Endothelial cell of umbilical vein (primary cell): ENCODE measurements at regions not wholly inside any gene's neighbourhood (a gene's known extent, or its start where the extent isn't known, plus 50 kb on each side); places are given as distances from the start of the nearest gene placed in this dataset.

Experiments
- BruUV-seq: library from RNA; stranded (reverse); fragments of 400-500 nt; replicated peaks from 2 replicates; lab custom pipeline; 2021; lab: Mats Ljungman, UMichigan
- CTCF ChIA-PET: fragments of 300-600, 350-600 bp; sonication (Branson Sonifier 250); formaldehyde crosslinking; loops from one replicate; lab custom pipeline; 2021; ENCODE audit warnings: antibody characterized with exemption, inconsistent platforms; lab: Charles Lee
- POLR2A ChIA-PET: fragments of 300-600, 350-600 bp; sonication (Branson Sonifier 250); formaldehyde crosslinking; loops from one replicate; lab custom pipeline; 2021; ENCODE audit warnings: antibody characterized with exemption, inconsistent platforms; lab: Charles Lee
- DNase-seq: peaks from one replicate; pipeline ENCODE4 v3.0.0-alpha.2; 2011; ENCODE audit warnings: low read depth, low spot score
- FAIRE-seq: peaks from 2 replicates; lab custom pipeline; 2011; peaks lifted over from hg19 to GRCh38; lab: Jason Lieb, UNC
- H2AFZ ChIP-seq: 2 replicates; pipeline ENCODE4 v1.6.0; 2012; ENCODE audit warnings: low read depth, low read length, control low read depth, inconsistent platforms
- H3K27ac ChIP-seq: 2 replicates; pipeline ENCODE4 v1.5.1; 2011; ENCODE audit warnings: low read depth, mild to moderate bottlenecking, control low read depth, low read length, moderate library complexity; ENCODE audit not compliant: insufficient read depth
- H3K27me3 ChIP-seq, 2 experiments: 2 replicates each; pipeline versions ENCODE4 v1.6.0 to v1.6.1; 2011; ENCODE audit warnings: low read length in 2 of 2, mixed read lengths in 1 of 2; ENCODE audit not compliant: control insufficient read depth in 2 of 2, insufficient read depth in 2 of 2
- H3K36me3 ChIP-seq, 2 experiments: 2 replicates in 1 of 2; 3 replicates in 1 of 2; pipeline ENCODE4 v1.5.1; 2011; ENCODE audit warnings: low read length in 2 of 2, mild to moderate bottlenecking in 1 of 2, moderate library complexity in 1 of 2; ENCODE audit not compliant: control insufficient read depth in 2 of 2, insufficient read depth in 2 of 2; ENCODE audit errors: extremely low read depth in 1 of 2
- H3K4me1 ChIP-seq: 3 replicates; pipeline ENCODE4 v1.5.1; 2011; ENCODE audit warnings: mild to moderate bottlenecking, low read length; ENCODE audit not compliant: control insufficient read depth, insufficient read depth; ENCODE audit errors: extremely low read depth
- H3K4me2 ChIP-seq: 2 replicates; pipeline ENCODE4 v1.6.1; 2011; ENCODE audit warnings: low read length, control low read depth, mixed read lengths; ENCODE audit not compliant: insufficient read depth
- H3K4me3 ChIP-seq, 3 experiments: fragments of 200-600 bp in 1 of 3; sonication (generic), shearing (Covaris generic) in 1 of 3; replicated peaks in 1 of 3; 2 replicates each; pipeline ENCODE4 v1.5.1; 2011 to 2016; ENCODE audit warnings: control low read depth in 3 of 3, low read length in 3 of 3, mild to moderate bottlenecking in 2 of 3, inconsistent platforms in 1 of 3, low read depth in 1 of 3, moderate library complexity in 1 of 3; ENCODE audit not compliant: insufficient read depth in 1 of 3
- H3K79me2 ChIP-seq: 2 replicates; pipeline ENCODE4 v1.6.0; 2012; ENCODE audit warnings: low read length, inconsistent platforms; ENCODE audit not compliant: control insufficient read depth, insufficient read depth
- H3K9ac ChIP-seq: replicated peaks from 2 replicates; pipeline ENCODE3; 2011; ENCODE audit warnings: low read length, control low read depth; ENCODE audit not compliant: insufficient read depth; ENCODE audit errors: extremely low read depth
- H3K9me1 ChIP-seq: replicated peaks from 3 replicates; pipeline ENCODE4 v1.6.0; 2011; ENCODE audit warnings: mild to moderate bottlenecking, low read length; ENCODE audit not compliant: control insufficient read depth, insufficient read depth; ENCODE audit errors: extremely low read depth
- H3K9me3 ChIP-seq: replicated peaks from 2 replicates; pipeline ENCODE4 v1.5.1; 2012; ENCODE audit warnings: low read length, inconsistent platforms; ENCODE audit not compliant: control insufficient read depth, insufficient read depth
- H4K20me1 ChIP-seq: replicated peaks from 2 replicates; pipeline ENCODE3; 2011; ENCODE audit warnings: mild to moderate bottlenecking, low read length; ENCODE audit not compliant: control insufficient read depth, insufficient read depth; ENCODE audit errors: extremely low read depth
- CTCF ChIP-seq, 2 donors: IDR thresholded peaks; 1 replicate in 1 of 2; 2 replicates in 1 of 2; pipeline ENCODE4 v1.5.1; 2011; ENCODE audit warnings: low read length in 2 of 2, mild to moderate bottlenecking in 2 of 2, moderate library complexity in 2 of 2, control low read depth in 1 of 2, inconsistent platforms in 1 of 2, low read depth in 1 of 2; ENCODE audit not compliant: insufficient read depth in 1 of 2; ENCODE audit errors: extremely low read depth in 1 of 2
- EZH2 ChIP-seq: IDR thresholded peaks from 2 replicates; pipeline ENCODE4 v1.6.1; 2012; ENCODE audit warnings: borderline replicate concordance, low read depth, mild to moderate bottlenecking, moderate library complexity, low read length, inconsistent platforms; ENCODE audit not compliant: severe bottlenecking
- FOS ChIP-seq: IDR thresholded peaks from 2 replicates; pipeline ENCODE4 v1.6.1; 2011; ENCODE audit warnings: mild to moderate bottlenecking, low read length, moderate library complexity, borderline replicate concordance; ENCODE audit not compliant: insufficient read depth
- GATA2 ChIP-seq: IDR thresholded peaks from 2 replicates; pipeline ENCODE4 v1.7.0; 2011; ENCODE audit warnings: low read depth, mild to moderate bottlenecking, moderate library complexity, mixed read lengths, low read length; ENCODE audit not compliant: insufficient read length, insufficient read depth
- JUN ChIP-seq: IDR thresholded peaks from 2 replicates; pipeline ENCODE4 v1.6.1; 2011; ENCODE audit warnings: borderline replicate concordance, low read depth; ENCODE audit not compliant: insufficient read length, insufficient read depth
- MAX ChIP-seq: IDR thresholded peaks from 2 replicates; pipeline ENCODE4 v1.6.1; 2011; ENCODE audit not compliant: insufficient read depth, insufficient read length
- MYC ChIP-seq: IDR thresholded peaks from one replicate; pipeline ENCODE4 v1.6.1; 2011; ENCODE audit warnings: mild to moderate bottlenecking, low read depth, low read length
- POLR2A ChIP-seq: IDR thresholded peaks from 2 replicates; pipeline ENCODE4 v1.6.1; 2012; ENCODE audit warnings: low read depth, mild to moderate bottlenecking, control low read depth, low read length
- POLR2AphosphoS5 ChIP-seq: IDR thresholded peaks from 2 replicates; pipeline ENCODE4 v1.6.1; 2012; ENCODE audit warnings: low read depth, mild to moderate bottlenecking, control low read depth, low read length, moderate library complexity; ENCODE audit not compliant: insufficient read depth
- dilution Hi-C: fragments of 300-500 bp; cut with MboI; formaldehyde crosslinking; loops from one replicate; pipeline ENCODE4 v1.15.0; 2019; ENCODE audit warnings: low sequenced_read_pairs; ENCODE audit not compliant: extremely low pct_ligation_motif_present
- intact Hi-C: fragments of 100-400 bp; cut with micrococcal nuclease; formaldehyde crosslinking; loops from one replicate; pipeline ENCODE4 v1.10.0; 2022

GRCh38 chr2:22530131-22530530, 854.8 kb upstream of the KLHL29 start:
- H3K9ac ChIP-seq, result no peak overlapping the region
- H3K4me2 ChIP-seq, result no peak overlapping the region
- H3K4me1 ChIP-seq, result no peaks in the 10 kb centered on the region
- H3K79me2 ChIP-seq, result no peaks in the 10 kb centered on the region
- no peak for FAIRE-seq
- no peak overlapping the region for H3K27ac ChIP-seq
- intact Hi-C loops (no loop called here), dilution Hi-C loops (no loop called here)
- H4K20me1 ChIP-seq, result no peaks in the 10 kb centered on the region
- no peaks in the 10 kb centered on the region for H3K36me3 ChIP-seq
- no peaks in the 10 kb centered on the region for H3K27me3 ChIP-seq
- peaks cover 4% of the 10 kb centered on the region for H3K9me3 ChIP-seq
- ChIA-PET POLR2A (no interaction called here), CTCF (no interaction called here)
- H2AFZ ChIP-seq, result no peak overlapping the region
- no peaks in the 10 kb centered on the region for H3K9me1 ChIP-seq
- H3K4me3 ChIP-seq, result no peak overlapping the region
- BruUV-seq, result no TSS peak
- TF ChIP-seq JUN, result no peak
- TF ChIP-seq CTCF (IDR thresholded peaks at IDR 0.05; ENCODE audit: extremely low read depth in 1 of 2, insufficient read depth in 1 of 2, low read depth in 1 of 2, low read length in 2 of 2), result no peak
- no peak for TF ChIP-seq MAX
- TF ChIP-seq POLR2AphosphoS5, result no peak
- TF ChIP-seq POLR2A, result no peak
- no peak for TF ChIP-seq MYC
- TF ChIP-seq FOS, result no peak
- no peak for TF ChIP-seq EZH2
- TF ChIP-seq GATA2, result no peak
- DNase-seq, result no peak
